GM23338 (cell line): ENCODE measurements at regions not wholly inside any gene's neighbourhood (a gene's known extent, or its start where the extent isn't known, plus 50 kb on each side); places are given as distances from the start of the nearest gene placed in this dataset.

Experiments
- ATAC-seq: fragments of 200-7000 bp; cut with Tn5 transposase; 3 replicates; pipeline ENCODE4 v1.9.1; 2020
- DNase-seq: peaks from one replicate; pipeline ENCODE4 v3.0.0-alpha.2; 2015; ENCODE audit warnings: low spot score
- H2AFZ ChIP-seq: fragments of 200-600 bp; sonication (generic); 2 replicates; pipeline ENCODE4 v1.8.0; 2016; ENCODE audit warnings: antibody characterized with exemption, mild to moderate bottlenecking, moderate library complexity
- H3F3A ChIP-seq: fragments of 200-600 bp; sonication (generic); replicated peaks from 2 replicates; pipeline ENCODE4 v1.8.0; 2017; ENCODE audit warnings: antibody characterized with exemption, mixed run types, low read depth
- H3K27ac ChIP-seq: fragments of 200-600 bp; sonication (generic); 2 replicates; pipeline ENCODE4 v1.6.1; 2016; ENCODE audit warnings: low read depth
- H3K27me3 ChIP-seq: fragments of 200-600 bp; sonication (generic); 2 replicates; pipeline ENCODE4 v1.8.0; 2016; ENCODE audit warnings: mild to moderate bottlenecking, mixed run types, moderate library complexity; ENCODE audit not compliant: insufficient read depth
- H3K36me3 ChIP-seq: fragments of 200-600 bp; sonication (generic); 2 replicates; pipeline ENCODE4 v1.8.0; 2016; ENCODE audit warnings: mild to moderate bottlenecking; ENCODE audit not compliant: insufficient read depth
- H3K4me1 ChIP-seq: fragments of 200-600 bp; sonication (generic); 2 replicates; pipeline ENCODE4 v1.8.0; 2016; ENCODE audit warnings: mild to moderate bottlenecking, moderate library complexity; ENCODE audit not compliant: insufficient read depth
- H3K4me2 ChIP-seq: fragments of 200-600 bp; sonication (generic); 2 replicates; pipeline ENCODE4 v1.7.1; 2017; ENCODE audit warnings: mixed run types
- H3K4me3 ChIP-seq: fragments of 200-600 bp; sonication (generic); 2 replicates; pipeline ENCODE4 v1.6.1; 2016; ENCODE audit warnings: mixed run types
- H3K79me2 ChIP-seq: fragments of 200-600 bp; sonication (generic); replicated peaks from 2 replicates; pipeline ENCODE4 v1.8.0; 2017; ENCODE audit warnings: mild to moderate bottlenecking; ENCODE audit not compliant: insufficient read depth
- H3K9me2 ChIP-seq: fragments of 200-600 bp; sonication (generic); 2 replicates; pipeline ENCODE4 v1.8.0; 2017; ENCODE audit not compliant: insufficient read depth
- H4K20me1 ChIP-seq: fragments of 200-600 bp; sonication (generic); replicated peaks from 2 replicates; pipeline ENCODE4 v1.8.0; 2017; ENCODE audit warnings: mild to moderate bottlenecking; ENCODE audit not compliant: insufficient read depth
- H3K27ac Mint-ChIP-seq: 2 replicates; pipeline ENCODE4 v1.8.0; 2020; ENCODE audit warnings: inconsistent platforms, mild to moderate bottlenecking, moderate library complexity, mixed read lengths
- H3K27me3 Mint-ChIP-seq: 3 replicates; pipeline ENCODE4 v1.8.0; 2022; ENCODE audit warnings: low read depth, mild to moderate bottlenecking, moderate library complexity, mixed read lengths, inconsistent platforms; ENCODE audit not compliant: insufficient read depth, poor library complexity
- H3K36me3 Mint-ChIP-seq: 3 replicates; pipeline ENCODE4 v1.8.0; 2021; ENCODE audit warnings: low read depth, mild to moderate bottlenecking, inconsistent platforms, moderate library complexity, mixed read lengths
- H3K4me1 Mint-ChIP-seq: 3 replicates; pipeline ENCODE4 v1.8.0; 2020; ENCODE audit warnings: mild to moderate bottlenecking, inconsistent platforms, mixed read lengths
- H3K4me3 Mint-ChIP-seq: 3 replicates; pipeline ENCODE4 v1.8.0; 2021; ENCODE audit warnings: moderate library complexity, mild to moderate bottlenecking, inconsistent platforms, mixed read lengths
- H3K9me3 Mint-ChIP-seq: 3 replicates; pipeline ENCODE4 v1.8.0; 2020; ENCODE audit warnings: moderate library complexity, mild to moderate bottlenecking, inconsistent platforms, mixed read lengths
- CREB1 ChIP-seq: fragments of 250-450 bp; sonication (Bioruptor Pico); IDR thresholded peaks from 2 replicates; pipeline ENCODE4 v1.5.0; 2020; ENCODE audit warnings: low read depth, mild to moderate bottlenecking, moderate library complexity
- CTCF ChIP-seq, 2 experiments: fragments of 200-600 bp in 1 of 2; sonication (generic) in 1 of 2; conservative IDR thresholded peaks; 2 replicates each; pipeline versions ENCODE4 v1.5.1 to v1.6.1; 2016 to 2017; ENCODE audit warnings: antibody characterized with exemption in 2 of 2, low read depth in 2 of 2, mild to moderate bottlenecking in 2 of 2, moderate library complexity in 1 of 2
- ETS1 ChIP-seq: IDR thresholded peaks from 2 replicates; pipeline ENCODE4 v1.6.1; 2016; ENCODE audit warnings: antibody characterized with exemption
- EZH2 ChIP-seq: fragments of 200-600 bp; sonication (generic); IDR thresholded peaks from one replicate; pipeline ENCODE4 v1.8.0; 2017; ENCODE audit warnings: antibody characterized with exemption, mild to moderate bottlenecking, low read depth; ENCODE audit not compliant: unreplicated experiment
- EZH2phosphoT487 ChIP-seq: fragments of 200-600 bp; sonication (generic); IDR thresholded peaks from one replicate; pipeline ENCODE4 v1.8.1; 2018; ENCODE audit warnings: antibody characterized with exemption; ENCODE audit not compliant: unreplicated experiment
- JUNB ChIP-seq: IDR thresholded peaks from one replicate; pipeline ENCODE4 v1.6.1; 2016; ENCODE audit warnings: antibody characterized with exemption; ENCODE audit not compliant: unreplicated experiment
- NANOG ChIP-seq: IDR thresholded peaks from 2 replicates; pipeline ENCODE4 v1.6.1; 2016; ENCODE audit warnings: antibody characterized with exemption, borderline replicate concordance
- POLR2AphosphoS5 ChIP-seq: IDR thresholded peaks from 2 replicates; pipeline ENCODE4 v1.6.1; 2016; ENCODE audit warnings: antibody characterized with exemption, low read depth
- REST ChIP-seq: IDR thresholded peaks from one replicate; pipeline ENCODE4 v1.6.1; 2018; ENCODE audit warnings: antibody characterized with exemption; ENCODE audit not compliant: unreplicated experiment
- STAT1 ChIP-seq: IDR thresholded peaks from one replicate; pipeline ENCODE4 v1.6.1; 2016; ENCODE audit warnings: antibody characterized with exemption; ENCODE audit not compliant: unreplicated experiment
- ZNF114 ChIP-seq: fragments of 250-450 bp; sonication (Bioruptor Pico); IDR thresholded peaks from 2 replicates; pipeline ENCODE4 v1.5.0; 2020; ENCODE audit warnings: mild to moderate bottlenecking, moderate library complexity
- ZNF331 ChIP-seq: fragments of 250-450 bp; sonication (Bioruptor Pico); IDR thresholded peaks from 2 replicates; pipeline ENCODE4 v1.5.0; 2020; ENCODE audit warnings: low read depth, mild to moderate bottlenecking, moderate library complexity
- ZNF462 ChIP-seq: fragments of 250-450 bp; sonication (Bioruptor Pico); IDR thresholded peaks from 2 replicates; pipeline ENCODE4 v1.5.0; 2020; ENCODE audit warnings: mild to moderate bottlenecking, moderate library complexity

GRCh38 chr5:122694884-122695283 is 80.0 kb upstream of the SNX2 start:
- ATAC-seq = no peak
- H3K27me3 Mint-ChIP-seq = peaks cover 1% of the 10 kb centered on the region
- H3K4me3 Mint-ChIP-seq = no peak overlapping the region
- H3K27ac Mint-ChIP-seq = no peak overlapping the region
- no peaks in the 10 kb centered on the region for H3K36me3 ChIP-seq
- H3K27me3 ChIP-seq = no peaks in the 10 kb centered on the region
- no peaks in the 10 kb centered on the region for H3K79me2 ChIP-seq
- H3K9me2 ChIP-seq = peaks cover 7% of the 10 kb centered on the region; the same call in 1 of the 2 replicates
- no peaks in the 10 kb centered on the region for H3K4me1 ChIP-seq
- no peak for DNase-seq
- H4K20me1 ChIP-seq = no peaks in the 10 kb centered on the region
- H3K9me3 Mint-ChIP-seq = no peaks in the 10 kb centered on the region
- H3K4me3 ChIP-seq = no peak overlapping the region
- no peak overlapping the region for H3K27ac ChIP-seq
- TF ChIP-seq POLR2AphosphoS5 (no peak), STAT1 (no peak), ZNF331 (CRISPR knock-in tag) (no peak), EZH2phosphoT487 (no peak), ETS1 (no peak), CTCF (conservative IDR thresholded peaks at IDR 0.05; ENCODE audit: low read depth in 2 of 2) (no peak), REST (no peak), CREB1 (no peak), ZNF114 (CRISPR knock-in tag) (no peak), NANOG (no peak), JUNB (no peak), ZNF462 (CRISPR knock-in tag) (no peak), EZH2 (no peak)
- H3F3A ChIP-seq = no peaks in the 10 kb centered on the region
- H3K4me1 Mint-ChIP-seq = no peaks in the 10 kb centered on the region
- H2AFZ ChIP-seq = no peak overlapping the region
- no peaks in the 10 kb centered on the region for H3K36me3 Mint-ChIP-seq
- H3K4me2 ChIP-seq = no peak overlapping the region
